ENCODE measurements at regions not wholly inside any gene's neighbourhood (a gene's known extent, or its start where the extent isn't known, plus 50 kb on each side); places are given as distances from the start of the nearest gene placed in this dataset.

DNA sequence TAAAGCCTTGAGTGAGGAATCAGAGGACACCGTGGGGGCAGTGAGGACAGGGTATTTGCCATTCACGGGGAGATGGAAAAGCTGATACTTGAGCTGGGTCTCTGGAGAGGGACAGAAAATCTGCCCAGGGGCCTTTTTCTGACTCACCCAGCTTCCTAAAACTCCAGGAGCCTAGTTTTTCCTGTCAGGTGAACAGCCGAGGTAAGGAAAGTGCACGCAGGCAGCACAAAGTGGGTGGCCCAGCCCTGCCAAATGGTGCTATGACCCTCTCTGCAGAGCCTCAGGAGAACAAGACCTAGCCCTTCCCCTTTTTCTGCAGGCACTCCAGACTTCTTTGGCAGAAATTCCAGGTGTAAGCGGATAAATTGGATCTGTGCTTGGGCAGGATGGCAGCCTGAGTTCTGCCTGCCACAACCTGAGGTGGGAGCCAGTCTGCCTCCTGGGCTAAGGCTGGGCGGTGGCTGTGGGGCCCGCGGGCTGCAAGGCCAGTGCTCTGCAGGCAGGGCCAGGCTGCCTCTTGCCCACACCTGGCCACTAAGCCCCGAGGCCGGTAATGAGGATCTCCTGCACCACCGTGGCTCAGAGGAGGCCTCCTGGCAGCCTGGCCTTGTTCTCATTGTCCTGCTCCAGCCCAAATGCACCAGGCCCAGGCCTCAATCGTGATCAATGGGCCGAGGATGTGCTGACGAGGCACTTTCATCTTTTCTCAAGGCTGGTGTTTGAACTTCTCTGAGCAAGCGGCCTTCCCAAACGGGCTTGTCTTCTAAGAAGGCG is 72.9 kb upstream of the LMO1 start:
- TF ChIP-seq, protein P1, sequence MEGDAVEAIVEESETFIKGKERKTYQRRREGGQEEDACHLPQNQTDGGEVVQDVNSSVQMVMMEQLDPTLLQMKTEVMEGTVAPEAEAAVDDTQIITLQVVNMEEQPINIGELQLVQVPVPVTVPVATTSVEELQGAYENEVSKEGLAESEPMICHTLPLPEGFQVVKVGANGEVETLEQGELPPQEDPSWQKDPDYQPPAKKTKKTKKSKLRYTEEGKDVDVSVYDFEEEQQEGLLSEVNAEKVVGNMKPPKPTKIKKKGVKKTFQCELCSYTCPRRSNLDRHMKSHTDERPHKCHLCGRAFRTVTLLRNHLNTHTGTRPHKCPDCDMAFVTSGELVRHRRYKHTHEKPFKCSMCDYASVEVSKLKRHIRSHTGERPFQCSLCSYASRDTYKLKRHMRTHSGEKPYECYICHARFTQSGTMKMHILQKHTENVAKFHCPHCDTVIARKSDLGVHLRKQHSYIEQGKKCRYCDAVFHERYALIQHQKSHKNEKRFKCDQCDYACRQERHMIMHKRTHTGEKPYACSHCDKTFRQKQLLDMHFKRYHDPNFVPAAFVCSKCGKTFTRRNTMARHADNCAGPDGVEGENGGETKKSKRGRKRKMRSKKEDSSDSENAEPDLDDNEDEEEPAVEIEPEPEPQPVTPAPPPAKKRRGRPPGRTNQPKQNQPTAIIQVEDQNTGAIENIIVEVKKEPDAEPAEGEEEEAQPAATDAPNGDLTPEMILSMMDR (IDR thresholded peaks at IDR 0.05), result no peak
- no peak for TF ChIP-seq POLR2A (IDR thresholded peaks at IDR 0.05)

All from body of pancreas (tissue), 4 donors.